WTC11 (cell line): ENCODE measurements at regions not wholly inside any gene's neighbourhood (a gene's known extent, or its start where the extent isn't known, plus 50 kb on each side); places are given as distances from the start of the nearest gene placed in this dataset.

Source experiments
- ATAC-seq: fragments of 200-7000 bp; cut with Tn5 transposase; 2 replicates; pipeline ENCODE4 v1.10.0; 2021; ENCODE audit warnings: mild to moderate bottlenecking, moderate library complexity
- CTCF ChIA-PET: fragments of 300-600 bp; sonication (Branson Sonifier 250); formaldehyde crosslinking; loops from one replicate; lab custom pipeline; 2021; ENCODE audit warnings: antibody characterized with exemption; lab: Charles Lee
- POLR2A ChIA-PET: fragments of 350-600 bp; sonication (Branson Sonifier 250); formaldehyde crosslinking; loops from one replicate; lab custom pipeline; 2021; ENCODE audit warnings: antibody characterized with exemption; lab: Charles Lee
- DNase-seq: peaks from one replicate; pipeline ENCODE4 v3.0.0; 2021; ENCODE audit warnings: low spot score
- H3K27ac Mint-ChIP-seq: 2 replicates; pipeline ENCODE4 v1.8.0; 2021; ENCODE audit warnings: mixed read lengths
- H3K27me3 Mint-ChIP-seq: 2 replicates; pipeline ENCODE4 v1.8.0; 2021; ENCODE audit warnings: low read depth, mild to moderate bottlenecking, moderate library complexity, mixed read lengths
- H3K36me3 Mint-ChIP-seq: 2 replicates; pipeline ENCODE4 v1.8.0; 2021; ENCODE audit warnings: mixed read lengths
- H3K4me1 Mint-ChIP-seq: 2 replicates; pipeline ENCODE4 v1.8.0; 2022; ENCODE audit warnings: mixed read lengths
- H3K4me3 Mint-ChIP-seq: 2 replicates; pipeline ENCODE4 v1.8.0; 2021; ENCODE audit warnings: mild to moderate bottlenecking, moderate library complexity, mixed read lengths
- H3K9me3 Mint-ChIP-seq: 2 replicates; pipeline ENCODE4 v1.8.0; 2021; ENCODE audit warnings: mixed read lengths
- CTCF ChIP-seq: fragments of 200-600 bp; IDR thresholded peaks from 2 replicates; pipeline ENCODE4 v1.8.0; 2022; ENCODE audit warnings: antibody characterized with exemption
- GTF2I ChIP-seq: fragments of 250-450 bp; sonication (Bioruptor Pico); conservative IDR thresholded peaks from 2 replicates; pipeline ENCODE4 v1.4.0; 2021; ENCODE audit warnings: mild to moderate bottlenecking
- JUN ChIP-seq: sonication (generic); formaldehyde crosslinking; IDR thresholded peaks from 2 replicates; pipeline ENCODE4 v1.8.0; 2023; ENCODE audit warnings: mild to moderate bottlenecking, missing genetic modification reagents
- ZNF425 ChIP-seq: fragments of 250-450 bp; sonication (Bioruptor Pico); conservative IDR thresholded peaks from 2 replicates; pipeline ENCODE4 v1.9.0; 2021; ENCODE audit warnings: mild to moderate bottlenecking

- Mint-ChIP-seq H3K9me3 (no peaks in the 10 kb centered on the region), H3K4me1 (no peaks in the 10 kb centered on the region), H3K4me3 (no peak overlapping the region), H3K27me3 (no peaks in the 10 kb centered on the region), H3K36me3 (no peaks in the 10 kb centered on the region), H3K27ac (no peak overlapping the region)
- ChIA-PET POLR2A (no interaction called here), CTCF (interaction anchor here (0.6 to 1.8 kb wide), 12 partner anchors 9 to 639 kb away, joined by 3 to 10 read pairs (median 4); partner anchors contain the start of gene PLCB1)
- TF ChIP-seq GTF2I, result no peak
- peak; percentile 27; the same call in 1 of the 2 replicates for TF ChIP-seq CTCF
- no peak for TF ChIP-seq ZNF425
- no peak for TF ChIP-seq JUN (CRISPR knock-in tag)
- ATAC-seq, result peak; percentile 91
- DNase-seq, result peak; percentile 20
Observed at GRCh38 chr20:8082025-8082424, 50.0 kb upstream of the PLCB1 start.
